ENCODE measurements at regions not wholly inside any gene's neighbourhood (a gene's known extent, or its start where the extent isn't known, plus 50 kb on each side); places are given as distances from the start of the nearest gene placed in this dataset.

GRCh38 chr7:41277561-41277960 is 425.3 kb downstream of the INHBA start:
- Histone ChIP-seq H3K27me3 (ENCODE audit: control insufficient read depth in 3 of 3, insufficient read depth in 3 of 3, low read length in 2 of 3) (no peaks in the 10 kb centered on the region), H3K9ac (ENCODE audit: insufficient read depth in 1 of 2, low read length in 2 of 2) (no peak overlapping the region), H3K9me3 (ENCODE audit: control insufficient read depth in 4 of 4, insufficient read depth in 3 of 4, low read length in 3 of 4) (peaks cover 0 to 6% (median 0%) of the 10 kb centered on the region in 4 donors), H3K4me3 (no peak overlapping the region), H3K36me3 (ENCODE audit: control insufficient read depth in 4 of 4, insufficient read depth in 4 of 4, low read length in 4 of 4) (no peaks in the 10 kb centered on the region), H3K4me1 (ENCODE audit: control insufficient read depth in 5 of 5, insufficient read depth in 5 of 5, low read length in 5 of 5) (no peaks in the 10 kb centered on the region), H3K27ac (ENCODE audit: low read depth in 1 of 2, low read length in 1 of 2) (no peak overlapping the region)
- TF ChIP-seq CTCF (IDR thresholded peaks at IDR 0.05; ENCODE audit: control extremely low read depth, extremely low read depth) = no peak
- DNase-seq (no peak), ATAC-seq (ENCODE audit: insufficient read depth, low FRiP score) (no peak)
- 57 to 78% methylated on average over 2 of the region's 2 CpGs for WGBS, 2 donors

DNA sequence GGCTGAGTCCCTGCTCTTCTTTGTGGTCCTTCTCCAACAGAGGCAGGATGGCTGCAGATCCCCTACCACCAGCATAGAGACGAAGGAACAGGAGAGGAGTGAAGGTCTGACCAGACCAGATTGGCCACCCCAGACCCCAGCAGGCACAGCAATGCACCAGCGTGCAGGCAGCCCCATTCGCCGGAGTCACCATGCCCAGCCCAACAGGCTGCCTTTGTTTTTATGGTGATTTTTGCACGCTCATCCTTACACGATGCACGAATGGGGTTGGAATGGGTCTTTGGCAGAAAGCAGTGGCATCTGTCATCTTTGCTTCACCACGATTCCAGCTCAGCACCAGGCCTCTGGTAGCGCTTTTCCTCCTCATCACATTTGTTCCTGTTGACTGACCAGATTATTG is 427.6 kb downstream of the INHBA start:
- no peak for TF ChIP-seq CTCF (IDR thresholded peaks at IDR 0.05; ENCODE audit: control extremely low read depth, extremely low read depth)
- no peak overlapping the region for H3K27ac ChIP-seq (ENCODE audit: low read depth in 1 of 2, low read length in 1 of 2)
- H3K9me3 ChIP-seq (ENCODE audit: control insufficient read depth in 4 of 4, insufficient read depth in 3 of 4, low read length in 3 of 4) = peaks cover 0 to 7% (median 0%) of the 10 kb centered on the region in 4 donors
- no peaks in the 10 kb centered on the region for H3K27me3 ChIP-seq (ENCODE audit: control insufficient read depth in 3 of 3, insufficient read depth in 3 of 3, low read length in 2 of 3)
- ATAC-seq (ENCODE audit: insufficient read depth, low FRiP score) (no peak), DNase-seq (no peak)
- no peak overlapping the region for H3K4me3 ChIP-seq
- no peaks in the 10 kb centered on the region for H3K36me3 ChIP-seq (ENCODE audit: control insufficient read depth in 4 of 4, insufficient read depth in 4 of 4, low read length in 4 of 4)
- H3K9ac ChIP-seq (ENCODE audit: insufficient read depth in 1 of 2, low read length in 2 of 2) = no peak overlapping the region
- H3K4me1 ChIP-seq (ENCODE audit: control insufficient read depth in 5 of 5, insufficient read depth in 5 of 5, low read length in 5 of 5) = no peaks in the 10 kb centered on the region
- 89 to 97% methylated on average over 9 of the region's 9 CpGs for WGBS, 2 donors

- Histone ChIP-seq H3K9ac (ENCODE audit: insufficient read depth in 1 of 2, low read length in 2 of 2) (no peak overlapping the region), H3K36me3 (ENCODE audit: control insufficient read depth in 4 of 4, insufficient read depth in 4 of 4, low read length in 4 of 4) (no peaks in the 10 kb centered on the region), H3K27ac (ENCODE audit: low read depth in 1 of 2, low read length in 1 of 2) (no peak overlapping the region), H3K27me3 (ENCODE audit: control insufficient read depth in 3 of 3, insufficient read depth in 3 of 3, low read length in 2 of 3) (no peaks in the 10 kb centered on the region), H3K4me3 (no peak overlapping the region), H3K4me1 (ENCODE audit: control insufficient read depth in 5 of 5, insufficient read depth in 5 of 5, low read length in 5 of 5) (no peaks in the 10 kb centered on the region), H3K9me3 (ENCODE audit: control insufficient read depth in 4 of 4, insufficient read depth in 3 of 4, low read length in 3 of 4) (peaks cover 0 to 5% (median 0%) of the 10 kb centered on the region in 4 donors)
- WGBS, 2 donors = 81 to 93% methylated on average over 5 of the region's 5 CpGs
- ATAC-seq (ENCODE audit: insufficient read depth, low FRiP score) (no peak), DNase-seq (no peak)
- no peak for TF ChIP-seq CTCF (IDR thresholded peaks at IDR 0.05; ENCODE audit: control extremely low read depth, extremely low read depth)
These were observed 428.7 kb downstream of the INHBA start for GRCh38 chr7:41274179-41274578.

GRCh38 chr7:41272664-41273063 is 430.2 kb downstream of the INHBA start:
- TF ChIP-seq CTCF (IDR thresholded peaks at IDR 0.05; ENCODE audit: control extremely low read depth, extremely low read depth) = no peak
- no peak overlapping the region for H3K9ac ChIP-seq (ENCODE audit: insufficient read depth in 1 of 2, low read length in 2 of 2)
- H3K27me3 ChIP-seq (ENCODE audit: control insufficient read depth in 3 of 3, insufficient read depth in 3 of 3, low read length in 2 of 3) = no peaks in the 10 kb centered on the region
- peaks cover 0 to 5% (median 0%) of the 10 kb centered on the region in 4 donors for H3K9me3 ChIP-seq (ENCODE audit: control insufficient read depth in 4 of 4, insufficient read depth in 3 of 4, low read length in 3 of 4)
- no peak overlapping the region for H3K4me3 ChIP-seq
- ATAC-seq (ENCODE audit: insufficient read depth, low FRiP score) (no peak), DNase-seq (no peak)
- no peaks in the 10 kb centered on the region for H3K4me1 ChIP-seq (ENCODE audit: control insufficient read depth in 5 of 5, insufficient read depth in 5 of 5, low read length in 5 of 5)
- no peak overlapping the region for H3K27ac ChIP-seq (ENCODE audit: low read depth in 1 of 2, low read length in 1 of 2)
- H3K36me3 ChIP-seq (ENCODE audit: control insufficient read depth in 4 of 4, insufficient read depth in 4 of 4, low read length in 4 of 4) = no peaks in the 10 kb centered on the region
- 90 to 93% methylated on average over 5 of the region's 5 CpGs for WGBS, 2 donors
